ENCODE measurements at regions not wholly inside any gene's neighbourhood (a gene's known extent, or its start where the extent isn't known, plus 50 kb on each side); places are given as distances from the start of the nearest gene placed in this dataset.

- no peak for DNase-seq (ENCODE audit: low read depth)
Observed at GRCh38 chr13:105135852-105136615, 1399.4 kb downstream of the EFNB2 start.

- no peak for DNase-seq (ENCODE audit: low read depth)
Observed at GRCh38 chr13:105127732-105128131, 1407.7 kb downstream of the EFNB2 start.

DNA sequence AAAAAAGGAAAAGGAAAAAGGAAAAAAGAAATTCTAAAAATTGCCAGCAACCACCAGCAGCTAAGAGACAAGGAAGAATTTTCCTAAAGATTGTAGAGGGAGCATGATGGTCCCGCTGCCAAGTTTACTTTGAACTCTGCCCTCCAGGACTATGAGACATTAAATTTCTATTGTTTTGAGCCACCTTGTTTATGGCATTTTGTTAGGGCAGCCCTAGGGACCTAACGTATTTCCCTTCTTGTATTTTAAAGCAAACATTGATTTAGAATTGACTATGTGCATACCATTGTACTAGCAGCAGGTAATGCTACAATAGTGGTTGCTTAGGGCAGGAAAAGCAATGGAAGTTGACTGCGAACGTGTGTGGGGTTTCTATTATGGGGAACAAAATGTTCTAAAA lies 1414.2 kb downstream of the EFNB2 start:
- DNase-seq (ENCODE audit: low read depth), result no peak

GRCh38 chr13:105118426-105118985 lies 1417.0 kb downstream of the EFNB2 start:
- no peak for DNase-seq (ENCODE audit: low read depth)

DNA sequence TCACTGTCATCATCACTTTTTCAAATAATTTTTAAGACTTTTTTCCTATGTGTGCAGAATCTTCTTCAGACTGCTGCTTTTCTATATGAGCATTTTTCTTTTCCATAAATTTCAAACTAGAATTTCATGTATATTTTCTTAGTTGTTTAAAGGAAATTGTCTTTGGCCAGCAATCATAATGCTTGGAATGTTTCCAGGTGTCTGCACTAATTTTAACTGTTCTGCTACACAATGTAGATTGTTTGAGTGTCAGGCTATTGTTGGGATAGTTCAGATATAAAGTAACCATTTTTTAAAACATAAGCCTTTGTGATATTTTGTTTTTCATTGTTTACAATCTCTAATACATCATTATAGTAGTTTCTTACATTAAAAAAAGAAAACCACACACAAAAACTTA lies 1418.5 kb downstream of the EFNB2 start:
- no peak for DNase-seq (ENCODE audit: low read depth)

GRCh38 chr13:105112561-105112960 lies 1422.9 kb downstream of the EFNB2 start:
- DNase-seq (ENCODE audit: low read depth), result no peak

DNA sequence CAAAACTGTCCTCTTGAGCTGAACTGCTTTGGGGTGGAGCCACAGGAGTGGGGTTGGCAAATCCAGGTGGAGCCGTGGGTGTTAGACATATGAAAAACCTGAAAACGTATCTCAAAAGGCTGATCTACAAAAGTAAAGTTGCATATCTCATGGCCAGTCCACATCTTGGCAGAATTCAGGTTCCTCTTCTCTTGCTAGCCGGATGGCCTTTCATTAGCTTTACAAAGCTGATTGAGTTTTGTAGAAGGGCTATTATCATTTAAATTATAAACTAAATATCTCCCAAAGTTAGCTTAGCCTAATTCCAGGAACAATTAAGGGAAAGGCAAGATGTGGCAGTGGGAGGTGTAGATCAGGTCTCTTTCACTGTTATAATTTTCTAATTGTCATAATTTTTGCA lies 1427.7 kb downstream of the EFNB2 start:
- no peak for DNase-seq (ENCODE audit: low read depth)

- no peak for DNase-seq (ENCODE audit: low read depth)
Observed at GRCh38 chr13:105105471-105105870, 1430.0 kb downstream of the EFNB2 start.

DNA sequence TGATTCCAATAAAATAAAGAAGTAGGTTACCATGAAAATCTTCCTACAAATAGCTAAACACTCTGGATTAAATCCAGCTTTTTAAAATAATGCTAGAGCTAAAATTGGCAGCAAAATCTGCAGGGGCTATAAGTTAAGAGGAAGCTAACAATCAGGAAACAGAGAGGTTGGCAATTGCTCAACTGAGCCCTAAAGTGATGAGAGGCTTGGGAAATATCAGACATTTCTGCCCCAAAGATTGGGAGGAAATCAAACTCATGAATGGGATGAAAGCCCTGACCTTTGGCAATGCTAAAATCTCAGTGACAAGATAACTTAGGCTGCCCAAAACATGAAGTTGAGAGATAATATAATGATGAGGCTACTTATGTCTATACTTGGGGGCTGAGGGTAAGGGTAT lies 1437.9 kb downstream of the EFNB2 start:
- DNase-seq (ENCODE audit: low read depth), result no peak

GRCh38 chr13:105089858-105090643 lies 1445.4 kb downstream of the EFNB2 start:
- DNase-seq (ENCODE audit: low read depth), result no peak

- DNase-seq (ENCODE audit: low read depth), result no peak
Observed at GRCh38 chr13:105087945-105088344, 1447.5 kb downstream of the EFNB2 start.

DNA sequence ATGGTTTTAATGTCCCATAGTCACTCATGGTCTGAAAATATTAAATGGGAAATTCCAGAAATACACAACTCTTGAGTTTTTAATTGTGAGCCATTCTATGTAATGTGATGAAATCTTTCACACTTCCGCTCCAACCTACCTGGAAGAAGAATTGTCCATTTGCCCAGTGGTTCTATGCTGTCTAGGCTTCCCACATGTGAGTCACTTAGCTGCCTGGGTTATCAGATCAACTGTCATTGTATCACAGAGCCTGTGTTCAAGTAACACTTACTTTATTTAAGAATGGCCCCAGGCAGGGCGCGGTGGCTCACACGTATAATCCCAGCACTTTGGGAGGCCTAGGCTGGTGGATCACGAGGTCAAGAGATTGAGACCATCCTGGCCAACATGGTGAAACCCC lies 1450.5 kb downstream of the EFNB2 start:
- DNase-seq (ENCODE audit: low read depth), result no peak

DNA sequence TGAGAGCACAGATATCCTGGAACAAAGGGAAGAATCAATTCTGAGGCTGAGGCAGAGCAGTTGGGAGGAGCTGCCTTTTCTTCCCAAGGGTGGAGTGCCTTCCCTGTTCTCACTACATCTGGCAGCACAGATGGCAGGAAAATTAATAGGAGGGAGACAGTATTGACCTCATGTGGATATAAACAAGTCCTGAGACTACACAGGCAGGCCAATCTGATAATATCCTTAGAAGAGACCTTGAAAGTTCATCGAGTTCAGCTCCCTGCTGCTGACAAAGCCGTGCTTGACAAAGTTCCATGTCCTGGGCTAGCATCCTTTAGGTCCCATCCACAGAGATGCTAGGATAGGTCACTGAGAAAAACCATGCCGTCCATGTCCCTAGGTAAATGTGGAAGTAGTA lies 1451.5 kb downstream of the EFNB2 start:
- DNase-seq (ENCODE audit: low read depth), result no peak

DNA sequence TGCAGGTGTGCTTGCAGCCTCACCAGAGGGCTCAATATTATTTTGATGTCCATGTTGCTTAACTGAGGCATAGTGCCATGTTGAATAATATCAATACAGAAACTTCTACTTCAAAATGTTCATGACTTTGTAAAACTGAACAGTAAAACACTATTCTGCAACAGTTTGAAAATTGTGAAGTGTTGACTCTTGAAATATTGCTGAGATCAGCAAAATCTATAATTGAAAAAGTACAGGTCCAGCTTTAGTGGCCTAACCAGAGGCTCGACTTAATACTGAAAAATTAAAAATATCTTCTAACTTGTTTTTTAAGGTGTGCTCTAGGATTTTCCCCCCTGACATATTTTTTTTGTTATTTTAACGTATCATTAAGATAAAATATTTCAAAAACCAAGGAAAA lies 1460.7 kb downstream of the EFNB2 start:
- DNase-seq (ENCODE audit: low read depth), result no peak

- DNase-seq (ENCODE audit: low read depth), result no peak
Observed at GRCh38 chr13:105073041-105073440, 1462.4 kb downstream of the EFNB2 start.

DNA sequence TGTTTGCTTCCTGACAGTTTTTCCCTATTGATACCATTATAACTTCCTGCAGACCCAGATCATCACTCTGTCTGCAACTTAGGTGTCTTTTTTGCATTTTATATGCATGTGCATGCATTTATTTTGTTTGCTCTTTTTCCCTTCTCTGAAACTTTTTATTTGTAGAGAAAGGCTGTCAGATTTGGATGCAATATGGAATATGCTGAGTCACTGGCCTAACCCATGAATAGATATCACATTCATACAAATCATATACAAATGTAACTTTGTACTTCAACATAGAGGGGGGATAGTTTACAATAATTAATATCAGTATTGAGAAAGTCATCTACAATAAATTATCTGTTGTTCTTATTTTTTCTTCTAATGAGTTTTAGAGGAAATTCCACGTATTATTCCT lies 1465.0 kb downstream of the EFNB2 start:
- DNase-seq (ENCODE audit: low read depth), result no peak

GRCh38 chr13:105069106-105069505 lies 1466.4 kb downstream of the EFNB2 start:
- DNase-seq (ENCODE audit: low read depth), result no peak

- DNase-seq (ENCODE audit: low read depth), result no peak
Observed at GRCh38 chr13:105063676-105064075, 1471.8 kb downstream of the EFNB2 start.

DNA sequence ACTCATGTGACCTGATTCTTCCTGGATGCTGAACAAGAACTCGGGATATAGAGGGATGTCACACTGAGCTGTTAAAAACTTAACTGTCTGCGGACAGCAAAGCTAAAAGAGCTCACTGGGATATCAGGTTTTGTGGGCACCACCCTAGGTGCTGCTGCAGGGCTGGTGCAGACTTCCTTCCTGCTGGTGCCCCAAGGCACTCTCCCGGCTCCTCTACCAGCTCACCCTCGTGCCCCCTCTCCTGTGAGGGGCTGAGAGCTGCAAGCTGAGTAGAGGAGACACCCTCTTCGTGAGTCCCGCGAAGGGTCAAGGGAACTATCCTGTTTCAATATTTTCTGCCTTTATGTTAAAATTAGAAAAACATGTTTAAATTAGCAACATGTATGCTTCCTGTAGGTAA lies 1475.7 kb downstream of the EFNB2 start:
- DNase-seq (ENCODE audit: low read depth), result no peak

GRCh38 chr13:105058517-105058916 lies 1476.9 kb downstream of the EFNB2 start:
- no peak for DNase-seq (ENCODE audit: low read depth)

- DNase-seq (ENCODE audit: low read depth), result no peak
Observed at GRCh38 chr13:105052711-105053110, 1482.8 kb downstream of the EFNB2 start.

- DNase-seq (ENCODE audit: low read depth), result no peak
Observed at GRCh38 chr13:105050686-105051085, 1484.8 kb downstream of the EFNB2 start.

GRCh38 chr13:105048677-105049076 lies 1486.8 kb downstream of the EFNB2 start:
- DNase-seq (ENCODE audit: low read depth), result no peak

Data from stimulated activated CD8-positive, alpha-beta memory T cell treated with anti-CD3 and anti-CD28 coated beads, Interleukin-4, amount 100 ng/mL, for 24 hours (primary cell).